ENCODE measurements at regions not wholly inside any gene's neighbourhood (a gene's known extent, or its start where the extent isn't known, plus 50 kb on each side); places are given as distances from the start of the nearest gene placed in this dataset.
"Not testable (repeated sequence)": the region's sequence is repeated elsewhere in the genome, so short reads cannot be mapped to it uniquely, and the experiment has no call there.

DNA sequence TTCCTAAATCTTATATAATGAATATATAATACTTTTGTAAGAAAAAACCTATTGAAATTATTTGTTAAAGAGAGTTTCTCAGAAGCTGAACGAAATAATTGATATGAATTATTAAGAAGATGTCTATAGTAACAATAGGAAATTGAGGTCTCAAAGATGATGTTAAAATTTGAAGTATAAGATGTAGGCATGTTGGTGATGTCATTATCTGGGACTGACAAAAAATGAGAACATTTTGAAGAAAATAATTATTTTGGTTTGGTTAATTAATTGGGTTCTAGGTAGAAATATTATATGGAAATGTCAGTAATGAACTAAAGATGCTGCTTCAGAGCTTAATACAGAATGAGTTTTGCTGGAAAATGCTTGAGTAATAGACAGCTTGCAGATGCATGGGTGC lies 501.4 kb upstream of the ST8SIA4 start:
- DNase-seq (ENCODE audit: low read depth in 4 of 4, low spot score in 1 of 4), result no peak

DNA sequence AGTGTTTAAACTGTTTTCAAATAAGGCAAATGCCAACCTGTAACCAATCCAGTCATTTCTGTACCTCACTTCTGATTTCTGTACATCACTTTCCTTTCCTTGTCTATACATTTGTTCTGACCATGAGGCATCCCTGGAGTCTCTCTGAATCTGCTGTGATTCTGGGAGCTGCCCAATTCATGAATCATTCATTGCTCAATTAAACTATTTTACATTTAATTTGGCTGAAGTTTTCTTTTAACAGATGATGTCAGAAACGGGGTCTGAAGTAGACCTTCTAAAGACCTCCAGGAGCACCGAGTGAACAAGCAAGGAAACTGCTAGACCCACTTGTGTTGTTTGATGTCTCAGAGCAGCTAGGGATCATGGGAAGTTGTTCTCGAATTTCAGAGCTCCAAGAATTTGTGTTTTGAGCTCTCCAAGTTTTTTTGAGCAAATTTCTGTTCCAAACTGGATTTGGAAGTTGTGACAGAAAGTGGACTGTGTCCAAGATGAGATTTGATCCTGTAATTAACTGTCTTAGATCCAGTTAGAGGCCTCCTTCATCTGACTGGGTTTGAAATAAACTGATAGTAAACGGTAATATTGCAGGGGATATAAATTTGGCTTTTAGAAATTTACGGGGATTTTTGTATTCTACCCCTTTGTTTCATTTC lies 490.8 kb upstream of the ST8SIA4 start:
- DNase-seq (ENCODE audit: low read depth in 4 of 4, low spot score in 1 of 4), result no peak

DNA sequence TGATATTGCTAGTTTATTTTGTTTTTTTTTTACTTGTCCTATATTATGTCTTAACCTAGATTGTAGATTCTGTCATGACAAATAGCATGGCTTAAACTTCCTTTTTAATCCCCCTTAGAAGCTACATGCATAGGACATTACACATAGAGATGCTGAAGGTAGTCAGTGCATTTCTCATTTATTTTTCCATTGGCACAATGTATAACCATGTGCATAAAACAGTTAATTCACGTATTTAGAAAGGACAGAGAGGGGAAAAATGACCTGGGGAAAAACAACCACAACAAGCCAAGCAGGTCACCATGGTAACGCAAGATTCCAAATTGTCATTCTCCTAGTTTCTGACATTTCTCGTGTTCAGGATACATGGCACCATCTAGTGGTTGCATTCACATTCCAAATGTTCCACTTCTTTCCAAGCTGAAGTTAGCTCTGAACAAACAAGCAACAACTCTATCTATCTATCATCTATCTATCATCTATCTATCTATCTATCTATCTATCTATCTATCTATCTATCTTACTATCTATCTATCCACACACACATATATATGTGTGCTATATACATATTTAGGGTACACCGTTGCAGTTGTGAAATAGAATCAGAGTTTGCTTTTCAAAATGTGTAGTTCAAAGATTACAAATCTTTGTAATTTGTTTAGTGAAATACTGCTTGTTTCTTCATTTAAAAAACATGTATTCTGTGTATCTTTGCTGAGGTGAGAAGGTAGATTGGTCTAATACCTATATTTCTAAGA lies 487.2 kb upstream of the ST8SIA4 start:
- DNase-seq (ENCODE audit: low read depth in 4 of 4, low spot score in 1 of 4), result no peak

DNA sequence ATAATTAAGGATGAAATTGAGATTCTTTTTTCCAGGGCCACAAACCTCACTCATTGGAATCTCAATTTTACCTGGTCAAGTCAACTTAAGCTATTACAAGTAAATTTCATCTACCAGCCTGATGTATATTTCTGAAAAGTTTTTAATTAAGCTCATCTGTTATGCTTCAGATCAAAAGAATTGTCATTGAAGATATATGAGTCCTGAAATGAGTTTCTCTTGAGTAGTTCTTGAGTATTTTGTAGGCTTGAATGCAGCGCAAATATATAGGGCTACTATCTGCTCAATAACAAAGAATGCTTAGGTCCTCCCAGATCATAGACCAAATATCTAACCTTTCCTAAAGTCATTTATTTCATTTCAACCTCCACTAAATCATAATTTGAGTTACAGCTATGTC lies 482.2 kb upstream of the ST8SIA4 start:
- DNase-seq (ENCODE audit: low read depth in 4 of 4, low spot score in 1 of 4), result no peak

DNA sequence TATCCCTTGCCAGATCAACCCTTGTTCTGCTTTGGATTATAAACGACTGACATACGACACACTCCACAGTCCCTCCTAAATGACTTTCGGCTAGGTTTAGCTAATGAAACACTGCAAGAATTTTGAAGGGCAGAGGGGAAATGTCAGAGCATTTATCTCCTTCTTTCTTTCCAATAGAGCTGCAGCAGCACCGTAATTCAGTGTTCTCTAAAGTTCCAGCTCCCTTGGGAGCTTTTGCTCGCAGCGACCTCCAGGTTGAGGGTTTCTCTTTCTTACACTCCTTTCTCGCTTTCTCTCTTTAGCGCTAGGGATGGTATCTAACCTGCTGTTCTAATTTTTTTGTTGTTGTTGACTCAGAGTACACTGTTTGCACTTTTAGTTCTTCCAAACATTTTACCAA lies 467.1 kb upstream of the ST8SIA4 start:
- no peak for DNase-seq (ENCODE audit: low read depth in 4 of 4, low spot score in 1 of 4)

DNA sequence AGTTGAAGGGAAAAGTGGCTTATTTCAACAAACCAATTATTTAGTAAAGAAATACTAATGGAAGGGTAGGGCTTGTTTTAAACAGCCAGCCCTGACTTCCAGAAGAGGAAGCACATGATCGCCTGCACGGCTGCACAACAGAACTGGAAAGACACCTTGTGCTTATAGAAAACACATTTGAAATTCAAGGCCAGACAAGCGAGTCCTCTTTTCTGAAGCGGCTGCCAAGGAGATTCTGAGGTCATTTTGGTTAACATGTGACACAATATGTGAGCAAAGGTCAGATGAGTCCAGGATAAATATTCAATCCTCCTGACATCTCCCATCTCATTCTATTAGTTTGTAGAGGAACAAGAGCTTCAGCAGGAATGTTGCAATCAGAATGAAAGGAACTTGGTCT lies 461.4 kb upstream of the ST8SIA4 start:
- DNase-seq (ENCODE audit: low read depth in 4 of 4, low spot score in 1 of 4), result no peak

DNA sequence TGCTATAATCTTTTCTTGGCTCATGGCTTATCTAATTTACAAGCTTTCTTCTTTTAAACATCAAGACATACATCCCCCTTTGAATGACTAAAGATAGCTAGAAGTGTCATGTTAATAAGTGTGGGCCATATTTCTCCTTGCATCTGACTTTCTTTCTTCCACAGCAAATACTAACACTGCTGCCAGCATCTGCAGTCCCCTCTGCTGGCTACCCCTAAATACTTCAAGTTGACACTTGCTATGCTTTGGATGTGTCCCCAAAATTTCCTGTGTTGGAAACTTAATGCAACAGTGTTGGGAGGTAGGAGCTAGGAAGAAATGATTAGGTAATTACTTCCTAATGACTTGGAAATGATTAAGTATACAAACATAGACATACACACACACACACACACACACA lies 459.0 kb upstream of the ST8SIA4 start:
- DNase-seq (ENCODE audit: low read depth in 4 of 4, low spot score in 1 of 4), result no peak

DNA sequence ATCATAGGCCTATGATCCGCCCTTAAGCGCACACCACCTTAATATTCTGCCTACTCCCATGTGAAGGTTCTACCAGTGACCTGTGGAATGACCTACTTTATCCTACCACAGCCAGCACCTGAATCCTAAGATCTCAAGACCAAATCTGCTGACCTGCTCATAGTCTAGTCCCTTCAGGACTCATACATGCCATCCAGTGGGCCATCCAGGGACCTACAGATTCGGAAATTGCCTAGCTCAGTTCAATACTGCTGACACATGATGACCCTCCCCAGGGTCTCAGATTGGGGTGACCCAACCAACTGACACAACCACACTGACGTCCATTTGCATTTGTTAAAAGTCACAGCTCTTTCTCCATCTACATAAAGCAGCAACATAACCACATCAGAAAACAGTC lies 443.8 kb upstream of the ST8SIA4 start:
- DNase-seq (ENCODE audit: low read depth in 4 of 4, low spot score in 1 of 4), result no peak

DNA sequence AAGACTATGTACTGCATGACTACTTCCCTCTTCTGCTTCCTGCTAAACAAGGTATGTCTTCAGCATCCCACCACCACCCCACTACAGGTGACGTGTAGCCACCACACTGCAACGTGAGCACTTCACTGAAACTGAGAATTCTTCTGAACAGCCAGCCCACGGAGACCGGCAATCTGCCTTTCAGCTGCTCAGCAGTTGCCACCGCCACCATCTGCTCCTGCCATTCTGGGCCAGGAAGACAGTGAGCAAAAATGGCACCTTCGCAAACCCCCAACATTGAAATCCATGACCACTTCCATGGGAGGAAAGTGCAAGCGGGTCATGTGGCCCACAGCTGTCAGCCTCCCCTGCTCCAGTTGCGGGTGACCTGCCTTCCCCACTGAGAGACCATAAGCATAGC lies 443.4 kb upstream of the ST8SIA4 start:
- DNase-seq (ENCODE audit: low read depth in 4 of 4, low spot score in 1 of 4), result no peak

DNA sequence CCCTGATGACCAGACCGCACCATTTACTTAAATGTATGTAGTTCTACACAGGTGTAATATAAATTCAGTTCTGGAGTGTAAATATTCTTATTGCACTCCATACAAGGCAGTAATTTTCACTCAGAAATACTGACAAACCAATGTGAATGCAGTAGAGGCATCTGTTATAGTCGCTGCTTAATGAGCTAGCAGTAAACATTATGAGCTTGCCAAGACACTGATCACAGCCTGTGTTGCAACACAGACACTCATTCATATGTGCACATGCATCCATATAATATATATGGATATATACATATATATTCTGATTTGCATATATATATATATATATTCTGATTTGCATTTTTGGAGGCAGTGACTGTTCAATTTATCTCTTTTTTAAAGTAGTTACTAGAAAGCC lies 435.1 kb upstream of the ST8SIA4 start:
- no peak for DNase-seq (ENCODE audit: low read depth in 4 of 4, low spot score in 1 of 4)

DNA sequence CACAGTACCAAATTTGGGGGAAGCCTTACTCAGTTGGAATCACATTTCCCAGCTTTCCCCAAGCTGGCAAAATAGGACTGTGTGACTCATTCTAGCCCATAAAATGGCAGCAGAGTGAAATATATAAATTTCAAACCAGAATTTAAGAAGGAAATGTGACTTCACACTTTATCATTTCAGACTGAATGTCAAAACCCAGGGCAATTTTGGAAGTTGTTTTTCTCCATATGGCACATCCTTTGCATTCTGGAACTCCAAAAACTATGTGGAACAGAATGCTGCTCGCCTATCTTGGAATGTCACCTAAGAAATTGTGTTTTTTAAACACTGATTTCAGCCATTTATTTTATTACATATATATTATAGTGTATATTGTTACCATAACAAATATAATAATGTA lies 424.7 kb upstream of the ST8SIA4 start:
- DNase-seq (ENCODE audit: low read depth in 4 of 4, low spot score in 1 of 4), result no peak

DNA sequence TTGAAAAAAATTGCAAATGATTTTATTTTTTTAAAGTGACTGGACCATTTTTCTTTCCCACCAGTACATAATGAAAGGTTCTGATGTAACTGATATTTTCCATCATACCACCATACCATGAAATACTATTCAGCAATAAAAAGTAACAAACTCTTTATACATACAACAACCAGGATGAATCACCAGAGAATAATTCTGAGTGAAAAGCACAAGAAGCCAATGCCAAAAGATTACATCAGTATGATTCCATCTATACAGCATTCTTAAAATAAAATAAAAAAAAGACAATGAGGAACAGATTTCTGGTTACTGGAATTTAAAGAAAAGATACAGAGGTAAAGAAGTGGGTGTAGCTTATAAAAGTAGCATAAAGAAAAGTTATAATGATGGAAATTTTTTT lies 423.7 kb upstream of the ST8SIA4 start:
- no peak for DNase-seq (ENCODE audit: low read depth in 4 of 4, low spot score in 1 of 4)

DNA sequence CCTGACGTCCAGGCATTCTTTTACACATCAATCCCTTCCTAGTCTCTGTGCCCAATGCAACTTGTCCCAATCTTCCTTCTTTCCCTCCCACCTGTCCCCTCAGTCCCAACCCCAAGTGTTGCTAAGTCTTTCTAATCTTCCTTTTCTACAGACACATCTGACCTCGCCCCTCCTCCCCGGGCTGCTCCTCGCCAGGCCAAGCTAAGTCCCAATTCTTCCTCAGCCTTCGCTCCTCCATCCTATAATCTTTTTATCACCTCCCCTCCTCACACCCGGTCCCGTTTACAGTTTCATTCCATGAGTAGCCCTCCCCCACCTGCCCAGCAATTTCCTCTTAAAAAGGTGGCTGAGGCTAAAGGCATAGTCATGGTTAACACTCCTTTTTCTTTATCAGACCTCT lies 413.3 kb upstream of the ST8SIA4 start:
- DNase-seq (ENCODE audit: low read depth in 4 of 4, low spot score in 1 of 4), result not testable (repeated sequence)

DNA sequence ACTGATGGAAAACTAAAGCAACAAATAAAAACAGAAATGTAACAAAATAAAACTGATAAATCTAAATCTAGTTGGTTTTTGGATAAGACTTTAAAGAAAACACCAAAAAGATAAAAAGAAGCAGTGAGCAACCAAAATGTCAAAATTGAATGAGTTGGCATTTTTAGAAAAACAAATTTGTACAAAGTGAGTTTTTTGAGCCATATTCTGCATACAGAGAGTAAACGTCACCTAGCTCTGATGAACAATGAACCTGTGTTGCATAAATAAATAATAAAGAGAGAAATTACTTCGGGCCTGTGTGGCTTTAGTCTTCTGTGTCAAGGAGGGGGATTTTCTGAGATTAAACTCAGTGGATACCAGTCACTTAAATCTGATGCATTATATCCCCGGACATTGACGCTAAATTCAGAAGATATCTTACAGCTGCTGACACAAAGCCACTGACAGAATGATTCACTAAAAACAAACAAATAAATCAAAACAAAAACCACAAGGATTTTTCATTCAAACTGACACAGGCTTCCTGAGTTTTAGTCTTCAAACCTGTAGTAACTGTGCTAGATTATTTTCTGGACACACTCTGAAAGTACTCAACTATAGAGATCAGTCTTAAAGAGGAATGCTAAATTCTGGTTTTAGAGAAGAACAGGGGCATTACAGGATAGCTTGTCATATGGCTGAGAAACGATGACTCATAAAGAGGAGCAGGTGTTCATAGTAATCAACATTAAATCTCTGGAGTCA lies 403.5 kb upstream of the ST8SIA4 start:
- no peak for DNase-seq (ENCODE audit: low read depth in 4 of 4, low spot score in 1 of 4)

DNA sequence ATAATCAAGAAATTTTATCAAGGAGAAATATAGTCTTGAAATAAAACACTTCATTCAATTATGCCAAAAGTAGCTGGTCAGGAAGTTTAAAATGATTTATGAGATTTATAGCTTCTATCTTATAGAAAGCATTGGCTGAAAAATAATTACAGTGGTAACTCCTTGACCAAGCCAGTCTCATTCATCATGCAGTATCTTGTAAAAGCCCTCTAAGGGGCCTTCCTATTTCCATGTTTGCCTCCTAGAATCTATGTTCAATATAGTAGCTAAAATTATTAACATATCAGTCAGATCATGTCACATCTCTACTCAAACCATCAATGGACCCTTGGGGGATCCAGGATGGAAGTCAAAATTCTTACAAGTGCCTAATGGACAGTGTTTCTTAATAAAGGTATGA lies 393.4 kb upstream of the ST8SIA4 start:
- DNase-seq (ENCODE audit: low read depth in 4 of 4, low spot score in 1 of 4), result no peak

DNA sequence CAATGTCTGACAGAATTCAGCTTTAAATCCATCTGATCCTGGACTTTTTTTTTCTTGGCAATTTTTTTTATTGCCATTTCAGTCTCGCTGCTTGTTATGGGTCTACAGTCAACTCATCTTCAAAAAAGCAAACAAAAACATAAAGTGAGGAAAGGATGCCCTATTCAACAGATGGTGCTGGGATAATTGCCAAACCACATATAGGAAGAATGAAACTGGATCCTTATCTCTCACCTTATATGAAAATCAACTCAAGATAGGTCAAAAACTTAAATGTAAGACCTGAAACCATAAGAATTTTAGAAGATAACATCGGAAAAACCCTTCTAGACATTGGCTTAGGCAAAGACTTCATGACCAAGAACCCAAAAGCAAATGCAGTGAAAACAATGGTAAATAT lies 389.1 kb upstream of the ST8SIA4 start:
- DNase-seq (ENCODE audit: low read depth in 4 of 4, low spot score in 1 of 4), result no peak

DNA sequence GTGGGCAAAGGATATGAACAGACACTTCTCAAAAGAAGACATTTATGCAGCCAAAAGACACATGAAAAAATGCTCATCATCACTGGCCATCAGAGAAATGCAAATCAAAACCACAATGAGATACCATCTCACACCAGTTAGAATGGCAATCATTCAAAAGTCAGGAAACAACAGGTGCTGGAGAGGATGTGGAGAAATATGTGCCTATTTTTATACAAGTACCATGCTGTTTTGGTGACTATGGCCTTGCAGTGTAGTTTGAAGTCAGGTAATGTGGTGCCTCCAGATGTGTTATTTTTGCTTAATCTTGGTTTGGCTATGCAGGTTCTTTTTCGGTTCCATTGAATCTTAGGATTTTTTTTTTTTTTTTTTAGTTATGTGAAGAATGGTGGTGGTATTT lies 387.7 kb upstream of the ST8SIA4 start:
- DNase-seq (ENCODE audit: low read depth in 4 of 4, low spot score in 1 of 4), result not testable (repeated sequence)

DNA sequence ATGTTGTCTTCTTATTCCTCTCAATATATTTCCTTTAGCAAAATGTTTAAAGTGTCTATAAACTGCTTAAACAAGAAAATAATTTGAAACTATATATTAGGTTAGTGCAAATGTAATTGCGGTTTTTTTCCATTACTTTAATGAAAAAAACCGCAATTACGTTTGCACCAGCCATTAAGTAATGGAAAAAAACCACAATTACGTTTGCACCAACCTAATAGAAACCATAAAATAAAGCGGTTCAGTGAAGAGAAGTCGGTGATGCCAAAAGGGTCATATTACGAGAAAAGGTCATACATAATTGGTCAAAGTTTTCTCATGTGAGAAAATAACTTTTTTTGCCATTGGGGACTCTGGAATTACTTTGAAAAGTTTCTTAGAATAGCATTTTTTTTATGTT lies 385.6 kb upstream of the ST8SIA4 start:
- no peak for DNase-seq (ENCODE audit: low read depth in 4 of 4, low spot score in 1 of 4)

DNA sequence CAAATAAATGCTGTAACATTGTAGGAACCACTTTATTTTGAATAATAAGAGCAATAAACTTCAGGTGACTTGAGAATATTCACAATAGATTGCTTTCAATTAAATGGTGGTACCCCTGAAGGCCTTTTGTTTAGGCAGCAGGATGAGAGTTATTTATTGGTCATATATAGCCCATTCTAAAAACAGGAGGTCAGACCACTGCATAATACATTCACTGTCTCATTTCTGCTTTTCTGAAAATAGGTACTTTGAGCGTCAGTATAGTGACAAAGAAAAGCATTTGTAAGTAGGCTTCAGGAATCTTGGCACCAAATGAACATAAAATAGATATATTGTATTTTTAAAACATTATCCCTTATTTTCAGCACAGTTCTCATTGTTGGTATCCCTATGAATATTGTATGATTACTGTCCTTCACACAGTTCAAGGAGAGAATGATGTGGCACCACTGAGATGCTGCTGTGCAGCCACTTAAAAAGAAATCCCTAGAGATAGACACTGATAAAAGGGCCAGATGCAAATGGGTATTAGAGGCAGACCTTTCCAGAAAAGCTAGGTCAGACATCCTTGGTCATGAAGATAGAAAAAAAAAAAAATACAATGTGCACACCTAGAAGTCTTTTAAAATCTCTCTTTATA lies 381.8 kb upstream of the ST8SIA4 start:
- DNase-seq (ENCODE audit: low read depth in 4 of 4, low spot score in 1 of 4), result no peak

DNA sequence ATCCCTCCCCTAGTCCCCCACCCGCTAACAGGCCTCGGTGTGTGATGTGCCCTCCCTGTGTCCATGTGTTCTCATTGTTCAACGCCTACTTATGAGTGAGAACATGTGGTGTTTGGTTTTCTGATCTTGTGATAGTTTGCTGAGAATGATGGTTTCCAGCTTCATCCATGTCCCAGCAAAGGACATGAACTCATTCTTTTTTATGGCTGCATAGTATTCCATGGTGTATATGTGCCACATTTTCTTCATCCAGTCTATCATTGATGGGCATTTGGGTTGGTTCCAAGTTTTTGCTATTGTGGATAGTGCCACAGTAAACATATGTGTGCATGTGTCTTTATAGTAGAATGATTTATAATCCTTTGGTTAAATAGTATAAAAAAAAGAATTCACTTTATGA lies 380.9 kb upstream of the ST8SIA4 start:
- not testable (repeated sequence) for DNase-seq (ENCODE audit: low read depth in 4 of 4, low spot score in 1 of 4)

DNA sequence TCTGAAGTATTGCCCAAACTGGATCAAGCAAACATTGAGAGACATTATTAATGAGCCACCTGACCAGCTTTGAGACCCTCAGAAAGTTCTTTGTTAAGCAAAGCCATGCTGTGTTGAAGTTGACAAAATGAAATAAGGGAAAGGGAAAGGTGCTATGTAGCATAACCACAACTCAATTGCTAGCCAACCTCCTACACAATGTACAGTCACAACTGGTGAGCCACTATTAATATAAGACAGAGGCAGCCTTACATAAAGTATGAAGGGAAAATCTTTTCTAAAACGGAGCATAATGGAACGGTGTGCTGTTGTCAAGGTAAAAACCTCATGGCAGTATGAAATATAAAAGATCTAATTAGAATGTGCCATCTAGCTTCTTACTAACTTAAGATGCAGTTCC lies 375.8 kb upstream of the ST8SIA4 start:
- no peak for DNase-seq (ENCODE audit: low read depth in 4 of 4, low spot score in 1 of 4)
